ENCODE measurements at regions not wholly inside any gene's neighbourhood (a gene's known extent, or its start where the extent isn't known, plus 50 kb on each side); places are given as distances from the start of the nearest gene placed in this dataset.

DNA sequence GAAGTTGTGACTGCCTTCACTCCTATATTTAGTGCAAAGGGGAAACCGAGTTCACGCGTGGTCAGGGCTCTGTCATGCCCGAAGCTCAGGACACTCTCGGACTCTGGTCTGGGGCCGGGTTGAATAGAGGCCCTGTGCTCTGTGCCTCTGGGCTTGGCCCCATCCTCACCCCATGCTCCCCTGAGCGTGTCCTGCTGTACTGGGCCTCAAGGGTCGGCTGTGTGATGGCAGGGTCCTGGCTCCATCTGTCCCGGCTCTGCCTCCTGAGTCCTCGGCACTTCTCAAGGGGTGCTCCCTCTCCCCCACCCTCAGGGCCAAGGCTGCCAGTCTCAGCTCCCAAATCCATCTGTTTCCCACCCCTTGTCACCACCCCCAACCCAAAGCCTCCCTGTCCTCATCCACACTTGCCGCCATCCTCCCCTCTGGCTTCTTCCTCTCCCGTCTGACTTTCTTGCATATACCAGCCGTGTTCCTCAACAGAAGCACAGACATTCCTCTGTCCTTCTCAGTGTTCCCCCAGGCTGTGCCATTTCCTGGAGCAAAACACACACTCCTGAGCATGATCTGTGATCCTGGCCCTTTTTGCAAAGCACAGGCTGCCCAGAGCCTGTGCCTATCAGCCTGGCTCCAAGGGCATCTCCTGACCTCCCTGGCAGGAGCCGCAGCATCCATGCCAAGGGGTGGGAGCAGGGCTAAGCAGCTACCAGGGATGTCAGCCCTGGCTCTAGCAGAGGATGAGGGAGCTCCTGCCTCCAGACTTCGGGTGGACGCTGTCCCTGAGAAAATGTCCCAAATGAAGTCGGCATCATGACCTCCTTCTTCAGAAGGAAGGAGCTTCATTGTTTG lies 64.2 kb upstream of the OTOS start:
- TF ChIP-seq, protein P1, sequence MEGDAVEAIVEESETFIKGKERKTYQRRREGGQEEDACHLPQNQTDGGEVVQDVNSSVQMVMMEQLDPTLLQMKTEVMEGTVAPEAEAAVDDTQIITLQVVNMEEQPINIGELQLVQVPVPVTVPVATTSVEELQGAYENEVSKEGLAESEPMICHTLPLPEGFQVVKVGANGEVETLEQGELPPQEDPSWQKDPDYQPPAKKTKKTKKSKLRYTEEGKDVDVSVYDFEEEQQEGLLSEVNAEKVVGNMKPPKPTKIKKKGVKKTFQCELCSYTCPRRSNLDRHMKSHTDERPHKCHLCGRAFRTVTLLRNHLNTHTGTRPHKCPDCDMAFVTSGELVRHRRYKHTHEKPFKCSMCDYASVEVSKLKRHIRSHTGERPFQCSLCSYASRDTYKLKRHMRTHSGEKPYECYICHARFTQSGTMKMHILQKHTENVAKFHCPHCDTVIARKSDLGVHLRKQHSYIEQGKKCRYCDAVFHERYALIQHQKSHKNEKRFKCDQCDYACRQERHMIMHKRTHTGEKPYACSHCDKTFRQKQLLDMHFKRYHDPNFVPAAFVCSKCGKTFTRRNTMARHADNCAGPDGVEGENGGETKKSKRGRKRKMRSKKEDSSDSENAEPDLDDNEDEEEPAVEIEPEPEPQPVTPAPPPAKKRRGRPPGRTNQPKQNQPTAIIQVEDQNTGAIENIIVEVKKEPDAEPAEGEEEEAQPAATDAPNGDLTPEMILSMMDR (IDR thresholded peaks at IDR 0.05) = no peak
- no peak for TF ChIP-seq POLR2A (IDR thresholded peaks at IDR 0.05)
- TF ChIP-seq POLR2AphosphoS5 (IDR thresholded peaks at IDR 0.05) = no peak

Data from suprapubic skin (tissue), 4 donors.